GM13977 (cell line): ENCODE measurements at regions not wholly inside any gene's neighbourhood (a gene's known extent, or its start where the extent isn't known, plus 50 kb on each side); places are given as distances from the start of the nearest gene placed in this dataset.
"Not testable (repeated sequence)": the region's sequence is repeated elsewhere in the genome, so short reads cannot be mapped to it uniquely, and the experiment has no call there.

Experiments used
- DNase-seq: peaks from one replicate; pipeline ENCODE4 v3.0.0; 2012; ENCODE audit warnings: low spot score
- CTCF ChIP-seq: IDR thresholded peaks from 2 replicates; pipeline ENCODE4 v1.5.1; 2012; ENCODE audit warnings: mild to moderate bottlenecking, control low read depth; ENCODE audit not compliant: insufficient read depth; ENCODE audit errors: extremely low read depth, missing control alignments
- in situ Hi-C: fragments of 300-500 bp; cut with MboI; formaldehyde crosslinking; loops from one replicate; pipeline ENCODE4 v1.12.0; 2022; ENCODE audit warnings: low sequenced_read_pairs, low pct_unique_long_range_greater_than_20kb, mixed read lengths, inconsistent platforms; ENCODE audit not compliant: unreplicated experiment

DNA sequence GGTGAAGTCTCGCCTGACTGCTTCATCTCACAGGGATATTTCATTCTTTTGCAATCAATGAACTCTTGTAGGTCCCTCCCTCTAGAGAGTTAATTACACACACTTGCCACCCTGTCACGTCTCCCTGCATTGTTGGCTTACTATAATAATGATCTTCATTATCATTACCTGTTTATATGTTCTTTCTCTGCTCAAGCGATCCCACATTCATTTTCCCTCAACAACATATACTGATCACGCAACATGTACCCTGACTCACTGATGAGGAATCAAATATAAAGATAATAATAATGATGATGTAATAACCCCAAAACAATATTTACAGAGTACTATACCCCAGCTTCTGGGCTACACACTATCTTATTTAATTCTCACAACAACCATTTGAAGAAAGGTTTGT is 88.5 kb downstream of the FEM1C start:
- DNase-seq, result no peak

DNA sequence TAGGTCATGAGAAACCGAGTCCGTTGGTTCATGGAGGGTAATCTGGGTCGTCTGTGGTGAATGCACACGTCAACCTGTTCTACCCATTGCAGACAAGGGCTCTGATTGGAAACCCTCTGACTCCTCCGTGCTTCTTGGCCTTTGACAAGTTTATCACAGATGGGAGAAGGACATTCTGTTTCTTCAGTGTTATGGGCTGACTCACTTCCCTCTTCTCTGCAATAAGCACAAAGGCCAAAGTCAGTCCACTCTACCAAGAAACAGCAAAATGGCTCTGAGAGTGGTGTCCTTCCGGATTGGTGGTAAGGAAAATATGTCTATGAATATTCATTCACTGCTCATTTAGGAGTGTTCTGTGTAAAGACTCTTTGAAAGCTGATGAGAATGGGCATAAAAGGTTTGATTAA is 89.3 kb downstream of the FEM1C start:
- no peak for TF ChIP-seq CTCF
- in situ Hi-C loops, result no loop called here
- DNase-seq, result no peak

More for the DNA sequence above, 88.5 kb downstream of the FEM1C start:
- no peak for TF ChIP-seq CTCF
- in situ Hi-C loops, result no loop called here

DNA sequence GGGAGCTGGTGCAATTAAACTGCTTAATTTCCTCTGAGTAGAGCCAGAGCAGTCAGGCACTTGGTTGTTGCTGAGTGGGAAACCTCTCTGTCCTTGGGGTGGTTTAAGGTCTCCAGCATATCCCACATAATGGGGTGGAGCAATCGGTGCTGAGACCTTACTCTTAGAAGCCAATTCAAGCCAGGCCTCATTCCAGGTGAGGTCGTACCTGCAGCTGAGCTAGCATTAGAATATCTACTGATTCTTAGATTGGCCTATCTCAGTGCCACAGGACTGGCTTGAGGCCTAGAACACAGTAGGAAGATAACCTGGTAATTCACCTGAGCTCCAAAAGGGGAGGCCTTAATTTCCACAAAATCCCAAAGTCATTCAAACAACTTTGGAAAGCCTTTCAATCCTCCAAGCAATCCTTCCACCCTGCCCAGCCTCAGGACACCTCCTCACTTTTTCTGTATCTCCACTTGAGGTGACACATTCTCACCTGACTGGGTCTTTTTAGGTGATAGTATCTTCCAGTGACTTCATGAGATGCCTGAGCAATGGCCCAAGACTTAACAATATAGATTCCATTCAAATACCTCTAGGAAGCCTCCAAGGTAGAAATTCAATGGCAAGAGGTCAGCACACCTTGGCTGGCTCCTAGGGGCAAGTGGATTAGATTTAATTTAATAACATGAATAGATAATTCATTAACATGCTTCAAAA is 91.0 kb downstream of the FEM1C start:
- no peak for TF ChIP-seq CTCF

GRCh38 chr5:115452536-115453235 is 91.9 kb downstream of the FEM1C start:
- no peak for TF ChIP-seq CTCF
- DNase-seq, result no peak
- in situ Hi-C loops, result no loop called here

More for the DNA sequence above, 91.0 kb downstream of the FEM1C start:
- in situ Hi-C loops, result no loop called here
- DNase-seq, result no peak

- no peak for TF ChIP-seq CTCF
- DNase-seq, result no peak
- in situ Hi-C loops, result no loop called here
Observed at GRCh38 chr5:115452083-115452482, 92.5 kb downstream of the FEM1C start.

- in situ Hi-C loops, result no loop called here
- TF ChIP-seq CTCF, result no peak
- DNase-seq, result peak; percentile 13
Observed at GRCh38 chr5:115450741-115451140, 93.8 kb downstream of the FEM1C start.

GRCh38 chr5:115448630-115449029 is 95.9 kb downstream of the FEM1C start:
- DNase-seq, in situ Hi-C loops: not testable (repeated sequence)
